Neural progenitor cell (in vitro differentiated cells): ENCODE measurements at regions not wholly inside any gene's neighbourhood (a gene's known extent, or its start where the extent isn't known, plus 50 kb on each side); places are given as distances from the start of the nearest gene placed in this dataset.

Experiments
- DNase-seq: peaks from one replicate; pipeline ENCODE4 v3.0.0-alpha.2; 2016; ENCODE audit warnings: low spot score
- H2AFZ ChIP-seq: fragments of 200-600 bp; sonication (generic); replicated peaks from 2 replicates; pipeline ENCODE4 v1.6.1; 2016; ENCODE audit warnings: antibody characterized with exemption
- H3F3A ChIP-seq: fragments of 200-600 bp; sonication (generic); 2 replicates; pipeline ENCODE4 v1.6.1; 2016; ENCODE audit warnings: antibody characterized with exemption, low read depth
- H3K27ac ChIP-seq: fragments of 200-600 bp; sonication (generic); 2 replicates; pipeline ENCODE4 v1.5.1; 2016; ENCODE audit warnings: mild to moderate bottlenecking
- H3K27me3 ChIP-seq: fragments of 200-600 bp; sonication (generic); 2 replicates; pipeline ENCODE4 v1.6.1; 2016; ENCODE audit warnings: mild to moderate bottlenecking, moderate library complexity
- H3K36me3 ChIP-seq: fragments of 200-600 bp; sonication (generic); 2 replicates; pipeline ENCODE4 v1.5.1; 2016
- H3K4me1 ChIP-seq: fragments of 200-600 bp; sonication (generic); 2 replicates; pipeline ENCODE4 v1.6.1; 2016; ENCODE audit warnings: mixed run types
- H3K4me2 ChIP-seq: fragments of 200-600 bp; sonication (generic); 2 replicates; pipeline ENCODE4 v1.6.1; 2016
- H3K4me3 ChIP-seq: fragments of 200-600 bp; sonication (generic); 2 replicates; pipeline ENCODE4 v1.5.1; 2016
- H3K79me2 ChIP-seq: fragments of 200-600 bp; sonication (generic); 2 replicates; pipeline ENCODE4 v1.6.1; 2016; ENCODE audit warnings: low read depth
- H3K9ac ChIP-seq: fragments of 200-600 bp; sonication (generic); 2 replicates; pipeline ENCODE4 v1.6.1; 2016
- H3K9me3 ChIP-seq: fragments of 200-600 bp; sonication (generic); 2 replicates; pipeline ENCODE4 v1.5.1; 2016; ENCODE audit warnings: low read depth
- H4K20me1 ChIP-seq: fragments of 200-600 bp; sonication (generic); 2 replicates; pipeline ENCODE4 v1.6.1; 2016; ENCODE audit warnings: low read depth
- H3K27ac Mint-ChIP-seq: 3 replicates; pipeline ENCODE4 v1.8.0; 2021; ENCODE audit warnings: mixed read lengths
- H3K27me3 Mint-ChIP-seq: 2 replicates; pipeline ENCODE4 v1.8.0; 2022; ENCODE audit warnings: low read depth, mild to moderate bottlenecking, inconsistent platforms, moderate library complexity, mixed read lengths; ENCODE audit not compliant: insufficient read depth
- H3K36me3 Mint-ChIP-seq: 3 replicates; pipeline ENCODE4 v1.8.0; 2021; ENCODE audit warnings: mixed read lengths
- H3K4me1 Mint-ChIP-seq: 3 replicates; pipeline ENCODE4 v1.8.0; 2021; ENCODE audit warnings: mixed read lengths
- H3K4me3 Mint-ChIP-seq: 3 replicates; pipeline ENCODE4 v1.8.0; 2021; ENCODE audit warnings: mild to moderate bottlenecking, moderate library complexity, mixed read lengths
- H3K9me3 Mint-ChIP-seq: 3 replicates; pipeline ENCODE4 v1.8.0; 2020; ENCODE audit warnings: mixed read lengths
- EZH2 ChIP-seq: fragments of 200-600 bp; sonication (generic); IDR thresholded peaks from 2 replicates; pipeline ENCODE4 v1.6.1; 2017; ENCODE audit warnings: antibody characterized with exemption, mild to moderate bottlenecking, moderate library complexity
- EZH2phosphoT487 ChIP-seq: fragments of 200-600 bp; sonication (generic); IDR thresholded peaks from 2 replicates; pipeline ENCODE4 v1.6.1; 2017; ENCODE audit warnings: antibody characterized with exemption
- TF ChIP-seq, protein P1 (sequence below): fragments of 200-600 bp; sonication (generic); IDR thresholded peaks from 2 replicates; pipeline ENCODE4 v1.5.1; 2017; ENCODE audit warnings: antibody characterized with exemption, mild to moderate bottlenecking

- Mint-ChIP-seq H3K4me3 (no peak overlapping the region), H3K4me1 (no peaks in the 10 kb centered on the region), H3K27me3 (no peaks in the 10 kb centered on the region), H3K36me3 (no peaks in the 10 kb centered on the region), H3K27ac (no peak overlapping the region), H3K9me3 (no peaks in the 10 kb centered on the region)
- Histone ChIP-seq H3K36me3 (no peaks in the 10 kb centered on the region), H2AFZ (no peak overlapping the region), H3K9ac (no peak overlapping the region), H3K4me3 (no peak overlapping the region), H3F3A (no peaks in the 10 kb centered on the region), H3K79me2 (no peaks in the 10 kb centered on the region), H3K9me3 (no peaks in the 10 kb centered on the region), H3K4me2 (no peak overlapping the region), H3K4me1 (no peaks in the 10 kb centered on the region), H3K27me3 (no peaks in the 10 kb centered on the region), H3K27ac (no peak overlapping the region), H4K20me1 (no peaks in the 10 kb centered on the region)
- DNase-seq: no peak
- TF ChIP-seq, protein P1, sequence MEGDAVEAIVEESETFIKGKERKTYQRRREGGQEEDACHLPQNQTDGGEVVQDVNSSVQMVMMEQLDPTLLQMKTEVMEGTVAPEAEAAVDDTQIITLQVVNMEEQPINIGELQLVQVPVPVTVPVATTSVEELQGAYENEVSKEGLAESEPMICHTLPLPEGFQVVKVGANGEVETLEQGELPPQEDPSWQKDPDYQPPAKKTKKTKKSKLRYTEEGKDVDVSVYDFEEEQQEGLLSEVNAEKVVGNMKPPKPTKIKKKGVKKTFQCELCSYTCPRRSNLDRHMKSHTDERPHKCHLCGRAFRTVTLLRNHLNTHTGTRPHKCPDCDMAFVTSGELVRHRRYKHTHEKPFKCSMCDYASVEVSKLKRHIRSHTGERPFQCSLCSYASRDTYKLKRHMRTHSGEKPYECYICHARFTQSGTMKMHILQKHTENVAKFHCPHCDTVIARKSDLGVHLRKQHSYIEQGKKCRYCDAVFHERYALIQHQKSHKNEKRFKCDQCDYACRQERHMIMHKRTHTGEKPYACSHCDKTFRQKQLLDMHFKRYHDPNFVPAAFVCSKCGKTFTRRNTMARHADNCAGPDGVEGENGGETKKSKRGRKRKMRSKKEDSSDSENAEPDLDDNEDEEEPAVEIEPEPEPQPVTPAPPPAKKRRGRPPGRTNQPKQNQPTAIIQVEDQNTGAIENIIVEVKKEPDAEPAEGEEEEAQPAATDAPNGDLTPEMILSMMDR: no peak
- TF ChIP-seq EZH2: no peak
These were observed 250.0 kb downstream of the HGF start for GRCh38 chr7:81519886-81520285.

- no peaks in the 10 kb centered on the region for H3K36me3 ChIP-seq
- no peaks in the 10 kb centered on the region for H3K27me3 ChIP-seq
- Mint-ChIP-seq H3K36me3 (no peaks in the 10 kb centered on the region), H3K4me1 (no peaks in the 10 kb centered on the region), H3K27ac (no peak overlapping the region), H3K27me3 (no peaks in the 10 kb centered on the region), H3K4me3 (no peak overlapping the region), H3K9me3 (no peaks in the 10 kb centered on the region)
- H3K79me2 ChIP-seq: no peaks in the 10 kb centered on the region
- H3K27ac ChIP-seq: no peak overlapping the region
- H2AFZ ChIP-seq: no peak overlapping the region
- no peak for DNase-seq
- H3K9me3 ChIP-seq: no peaks in the 10 kb centered on the region
- no peaks in the 10 kb centered on the region for H3K4me1 ChIP-seq
- H3K9ac ChIP-seq: no peak overlapping the region
- no peaks in the 10 kb centered on the region for H4K20me1 ChIP-seq
- TF ChIP-seq, protein P1: no peak
- TF ChIP-seq EZH2phosphoT487 (no peak), EZH2 (no peak)
- no peaks in the 10 kb centered on the region for H3F3A ChIP-seq
- H3K4me3 ChIP-seq: no peak overlapping the region
- no peak overlapping the region for H3K4me2 ChIP-seq
These were observed 252.9 kb downstream of the HGF start for GRCh38 chr7:81516898-81517297.

GRCh38 chr7:81515009-81515408 is 254.8 kb downstream of the HGF start:
- Histone ChIP-seq H2AFZ (no peak overlapping the region), H3K4me3 (no peak overlapping the region), H3K4me2 (no peak overlapping the region)

More at GRCh38 chr7:81515009-81515408, 254.8 kb downstream of the HGF start:
- H3K36me3 ChIP-seq: no peaks in the 10 kb centered on the region
- no peaks in the 10 kb centered on the region for H3K27me3 ChIP-seq
- no peaks in the 10 kb centered on the region for H3K79me2 ChIP-seq
- H3K9ac ChIP-seq: no peak overlapping the region
- no peaks in the 10 kb centered on the region for H3F3A ChIP-seq
- no peak for DNase-seq
- Mint-ChIP-seq H3K36me3 (no peaks in the 10 kb centered on the region), H3K4me1 (no peaks in the 10 kb centered on the region), H3K9me3 (no peaks in the 10 kb centered on the region), H3K4me3 (no peak overlapping the region), H3K27ac (no peak overlapping the region), H3K27me3 (no peaks in the 10 kb centered on the region)
- no peak overlapping the region for H3K27ac ChIP-seq
- TF ChIP-seq, protein P1: no peak
- TF ChIP-seq EZH2phosphoT487 (no peak), EZH2 (no peak)
- H3K9me3 ChIP-seq: no peaks in the 10 kb centered on the region
- no peaks in the 10 kb centered on the region for H4K20me1 ChIP-seq
- no peaks in the 10 kb centered on the region for H3K4me1 ChIP-seq
